SJSA1 (cell line): ENCODE measurements at regions not wholly inside any gene's neighbourhood (a gene's known extent, or its start where the extent isn't known, plus 50 kb on each side); places are given as distances from the start of the nearest gene placed in this dataset.
A peak's percentile ranks its signal among the peaks of the same experiment; 100 is the strongest.

Experiments
- DNase-seq, 2 experiments: peaks; one replicate each; pipeline ENCODE4 v3.0.0-alpha.2; 2015 to 2020; ENCODE audit warnings: low spot score in 2 of 2, low read depth in 1 of 2
- H3K27ac ChIP-seq: fragments of 250-450 bp; sonication (Bioruptor Pico); 2 replicates; pipeline ENCODE4 v1.5.1; 2020; ENCODE audit warnings: mild to moderate bottlenecking, moderate library complexity
- H3K27me3 ChIP-seq: fragments of 250-450 bp; sonication (Bioruptor Pico); replicated peaks from 2 replicates; pipeline ENCODE4 v1.5.1; 2020; ENCODE audit warnings: mild to moderate bottlenecking, moderate library complexity
- H3K36me3 ChIP-seq: fragments of 250-450 bp; sonication (Bioruptor Pico); 2 replicates; pipeline ENCODE4 v1.5.1; 2020; ENCODE audit warnings: mild to moderate bottlenecking
- H3K4me1 ChIP-seq: fragments of 250-450 bp; sonication (Bioruptor Pico); replicated peaks from 2 replicates; pipeline ENCODE4 v1.6.1; 2021; ENCODE audit warnings: mild to moderate bottlenecking
- H3K4me3 ChIP-seq: fragments of 250-450 bp; sonication (Bioruptor Pico); 2 replicates; pipeline ENCODE4 v1.5.1; 2020; ENCODE audit warnings: mild to moderate bottlenecking
- H3K9me3 ChIP-seq: fragments of 250-450 bp; sonication (Bioruptor Pico); replicated peaks from 2 replicates; pipeline ENCODE4 v1.5.1; 2020; ENCODE audit warnings: mild to moderate bottlenecking

- Histone ChIP-seq H3K27me3 (no peaks in the 10 kb centered on the region), H3K9me3 (no peaks in the 10 kb centered on the region), H3K36me3 (no peaks in the 10 kb centered on the region), H3K4me3 (no peak overlapping the region), H3K27ac (peak overlapping the region; percentile 3; the same call in 1 of the 2 replicates), H3K4me1 (peaks cover 27% of the 10 kb centered on the region)
- peak in 1 of 2 experiments; percentile 65 for DNase-seq
These were observed 151.0 kb upstream of the THBS1 start for GRCh38 chr15:39429898-39430357.

GRCh38 chr15:39430389-39430788 lies 150.5 kb upstream of the THBS1 start:
- Histone ChIP-seq H3K27me3 (no peaks in the 10 kb centered on the region), H3K36me3 (no peaks in the 10 kb centered on the region), H3K9me3 (no peaks in the 10 kb centered on the region), H3K4me3 (no peak overlapping the region), H3K4me1 (peaks cover 27% of the 10 kb centered on the region), H3K27ac (peak overlapping the region; percentile 3; the same call in 1 of the 2 replicates)
- no peak for DNase-seq

GRCh38 chr15:39431376-39431775 lies 149.5 kb upstream of the THBS1 start:
- Histone ChIP-seq H3K27me3 (no peaks in the 10 kb centered on the region), H3K4me3 (no peak overlapping the region), H3K4me1 (peaks cover 27% of the 10 kb centered on the region), H3K9me3 (no peaks in the 10 kb centered on the region), H3K36me3 (no peaks in the 10 kb centered on the region), H3K27ac (no peak overlapping the region)
- DNase-seq = no peak

GRCh38 chr15:39432026-39432425 lies 148.9 kb upstream of the THBS1 start:
- H3K9me3 ChIP-seq = no peaks in the 10 kb centered on the region
- no peak overlapping the region for H3K4me3 ChIP-seq
- DNase-seq = no peak
- H3K4me1 ChIP-seq = peaks cover 21% of the 10 kb centered on the region
- H3K36me3 ChIP-seq = no peaks in the 10 kb centered on the region
- no peak overlapping the region for H3K27ac ChIP-seq
- H3K27me3 ChIP-seq = no peaks in the 10 kb centered on the region

DNA sequence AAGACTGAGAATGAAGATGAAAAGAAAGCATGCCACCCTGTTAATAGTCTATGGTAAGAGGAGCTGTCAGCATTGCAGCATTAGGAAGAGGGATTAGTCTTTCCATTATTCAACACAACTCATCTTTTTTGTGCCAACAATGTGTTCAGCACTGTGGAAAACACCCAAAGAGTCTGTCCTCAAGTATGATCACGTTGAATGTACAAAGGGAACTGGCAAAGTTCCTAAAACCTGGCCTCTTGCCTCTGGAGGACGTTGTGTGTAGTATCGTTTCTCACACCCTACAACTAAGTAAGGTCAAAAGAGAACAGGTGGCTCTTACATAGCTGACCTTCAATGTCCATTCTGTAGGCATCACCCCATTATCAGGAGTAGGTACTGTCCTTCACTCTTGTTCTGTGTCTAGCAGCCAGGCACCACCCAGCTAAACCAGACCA lies 147.9 kb upstream of the THBS1 start:
- Histone ChIP-seq H3K27me3 (no peaks in the 10 kb centered on the region), H3K36me3 (no peaks in the 10 kb centered on the region), H3K4me1 (peaks cover 14% of the 10 kb centered on the region), H3K4me3 (no peak overlapping the region), H3K9me3 (no peaks in the 10 kb centered on the region), H3K27ac (no peak overlapping the region)
- DNase-seq = no peak

DNA sequence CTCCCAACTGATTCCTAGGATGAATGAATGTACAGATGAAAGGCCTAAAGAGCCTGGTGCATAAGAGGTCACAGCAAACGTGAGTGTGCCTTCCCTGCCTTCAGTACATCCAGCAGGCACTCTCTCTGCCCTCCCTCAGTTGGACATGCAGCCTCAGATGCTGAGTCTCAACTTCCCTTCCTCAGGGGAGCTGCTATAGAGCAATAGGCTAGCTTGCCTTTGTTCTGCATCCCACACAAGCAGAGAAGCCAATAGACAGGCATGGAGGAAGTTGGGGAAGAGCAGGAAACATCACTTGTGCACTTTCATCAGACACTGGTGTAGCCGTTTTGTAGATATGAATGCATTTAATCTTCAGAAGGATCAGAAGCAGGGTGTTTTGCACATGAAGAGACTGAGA lies 147.5 kb upstream of the THBS1 start:
- no peak for DNase-seq
- Histone ChIP-seq H3K9me3 (no peaks in the 10 kb centered on the region), H3K4me3 (no peak overlapping the region), H3K4me1 (peaks cover 14% of the 10 kb centered on the region), H3K27me3 (no peaks in the 10 kb centered on the region), H3K27ac (no peak overlapping the region), H3K36me3 (no peaks in the 10 kb centered on the region)

DNA sequence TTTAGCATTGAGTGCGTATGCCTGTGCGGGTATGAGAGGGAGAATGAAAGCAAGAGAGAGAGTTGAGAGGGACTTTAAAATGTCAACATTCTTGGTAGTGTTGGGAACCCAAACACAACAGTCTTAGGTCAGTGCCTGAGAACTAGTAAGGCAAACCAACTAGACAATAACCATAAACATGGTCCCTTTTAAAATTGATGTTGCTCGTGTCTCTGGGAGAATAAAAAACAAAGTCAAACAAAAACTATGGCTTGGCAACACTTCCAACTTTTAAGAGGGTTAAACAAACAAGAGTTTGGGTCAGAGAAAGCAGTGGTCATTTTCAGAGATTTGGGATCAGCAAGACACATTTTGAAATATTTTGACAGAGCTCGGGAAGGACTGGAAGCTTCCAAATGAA lies 146.7 kb upstream of the THBS1 start:
- H3K9me3 ChIP-seq = no peaks in the 10 kb centered on the region
- no peak overlapping the region for H3K4me3 ChIP-seq
- H3K4me1 ChIP-seq = peaks cover 14% of the 10 kb centered on the region
- H3K36me3 ChIP-seq = no peaks in the 10 kb centered on the region
- no peak for DNase-seq
- no peak overlapping the region for H3K27ac ChIP-seq
- no peaks in the 10 kb centered on the region for H3K27me3 ChIP-seq

DNA sequence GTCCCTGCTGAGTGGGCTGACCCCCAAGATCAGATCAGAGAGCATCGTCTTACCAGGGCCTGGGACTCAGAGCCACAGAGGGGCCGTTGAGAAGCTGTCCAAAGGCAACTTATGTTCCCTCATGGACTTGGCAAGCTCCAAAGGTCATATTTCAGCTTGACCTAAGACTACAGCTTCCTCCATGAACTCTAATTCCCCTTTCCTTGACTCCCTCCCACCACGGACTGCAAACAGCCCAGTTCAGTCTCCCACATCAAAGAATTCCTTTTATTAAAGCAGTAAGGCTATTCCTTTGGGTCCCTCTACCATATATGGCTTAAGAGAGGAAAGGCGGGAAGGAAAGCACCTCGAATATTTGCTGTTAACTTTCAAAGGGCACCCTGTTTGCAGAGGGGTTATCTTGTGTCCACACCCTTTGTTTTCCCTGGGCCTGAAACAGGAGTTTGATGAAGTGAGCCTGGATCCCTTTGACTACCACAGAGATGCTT lies 146.1 kb upstream of the THBS1 start:
- Histone ChIP-seq H3K36me3 (no peaks in the 10 kb centered on the region), H3K27me3 (no peaks in the 10 kb centered on the region), H3K4me3 (no peak overlapping the region), H3K27ac (no peak overlapping the region), H3K9me3 (no peaks in the 10 kb centered on the region), H3K4me1 (peaks cover 11% of the 10 kb centered on the region)
- no peak for DNase-seq

- Histone ChIP-seq H3K27ac (no peak overlapping the region), H3K4me1 (peaks cover 6% of the 10 kb centered on the region), H3K36me3 (no peaks in the 10 kb centered on the region), H3K4me3 (no peak overlapping the region), H3K27me3 (no peaks in the 10 kb centered on the region), H3K9me3 (no peaks in the 10 kb centered on the region)
- DNase-seq = no peak
These were observed 145.6 kb upstream of the THBS1 start for GRCh38 chr15:39435244-39435643.

DNA sequence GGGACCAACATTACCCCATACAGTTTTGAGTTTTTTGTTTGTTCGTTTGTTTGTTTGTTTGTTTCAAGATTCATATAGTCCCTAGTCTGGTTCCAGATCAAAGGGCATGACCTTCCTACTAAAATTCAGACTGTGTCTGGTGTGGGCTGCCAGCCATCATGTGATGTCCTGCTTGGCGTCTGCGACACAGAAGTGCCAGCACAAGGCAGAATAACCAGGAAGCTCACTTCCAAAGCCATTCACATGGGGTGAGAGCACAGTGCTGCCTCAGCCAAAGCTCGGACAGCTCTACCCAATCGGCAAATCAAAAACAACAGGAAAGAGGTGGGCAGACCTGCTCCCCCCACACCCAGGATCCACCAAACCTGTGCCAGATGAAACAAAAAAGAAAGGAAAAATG lies 142.6 kb upstream of the THBS1 start:
- Histone ChIP-seq H3K9me3 (no peaks in the 10 kb centered on the region), H3K27ac (no peak overlapping the region), H3K36me3 (no peaks in the 10 kb centered on the region), H3K4me3 (no peak overlapping the region), H3K4me1 (peaks cover 3% of the 10 kb centered on the region; the same call in 1 of the 2 replicates), H3K27me3 (no peaks in the 10 kb centered on the region)
- no peak for DNase-seq

GRCh38 chr15:39438799-39439592 lies 141.9 kb upstream of the THBS1 start:
- DNase-seq = no peak
- no peaks in the 10 kb centered on the region for H3K36me3 ChIP-seq
- no peak overlapping the region for H3K4me3 ChIP-seq
- no peaks in the 10 kb centered on the region for H3K27me3 ChIP-seq
- H3K27ac ChIP-seq = no peak overlapping the region
- peaks cover 3% of the 10 kb centered on the region; the same call in 1 of the 2 replicates for H3K4me1 ChIP-seq
- H3K9me3 ChIP-seq = no peaks in the 10 kb centered on the region

DNA sequence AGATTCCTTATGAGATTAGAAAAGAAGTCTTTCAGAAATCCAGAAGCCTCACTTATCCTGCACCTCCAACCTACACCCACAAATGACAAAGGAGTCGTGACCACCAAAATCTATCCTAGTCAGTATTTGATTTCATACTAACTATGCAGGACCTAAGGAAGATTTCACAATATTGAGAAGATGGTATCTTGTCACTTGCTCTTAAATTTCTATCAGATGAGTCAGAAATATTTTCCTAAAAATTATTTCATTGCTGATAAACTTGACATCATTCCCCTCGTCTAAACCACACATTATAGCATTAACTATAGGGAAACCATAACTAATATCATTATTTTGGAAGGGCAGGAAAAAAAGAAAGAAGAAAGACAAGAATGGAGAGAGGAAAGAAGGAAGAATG lies 138.0 kb upstream of the THBS1 start:
- no peaks in the 10 kb centered on the region for H3K9me3 ChIP-seq
- no peak overlapping the region for H3K27ac ChIP-seq
- no peak for DNase-seq

DNA sequence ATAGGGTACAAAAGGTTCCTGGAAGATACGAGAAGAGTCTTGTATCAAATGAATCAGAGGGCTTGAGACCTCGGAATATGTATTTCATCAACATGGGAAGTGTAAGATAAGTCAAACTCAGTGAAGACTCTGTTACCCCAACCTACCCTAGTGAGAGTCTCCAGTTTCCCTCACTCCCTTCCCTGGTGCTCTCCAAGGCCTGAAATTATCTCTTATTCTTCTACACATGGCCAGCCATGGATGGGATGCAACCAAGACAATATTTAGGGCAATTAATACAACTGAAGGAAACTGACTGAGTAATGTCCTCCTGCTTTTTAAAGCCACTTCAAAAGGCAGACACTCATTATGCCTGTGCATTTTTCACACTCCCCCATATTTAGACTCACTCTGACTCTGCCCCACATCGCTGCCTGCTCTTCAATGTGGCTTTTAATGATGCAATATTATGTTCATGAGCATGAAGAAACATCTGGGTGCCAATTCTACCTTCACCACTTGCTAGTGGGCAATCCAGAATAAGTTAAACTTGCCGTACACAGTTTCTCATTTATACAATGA lies 137.1 kb upstream of the THBS1 start:
- Histone ChIP-seq H3K27me3 (no peaks in the 10 kb centered on the region), H3K9me3 (no peaks in the 10 kb centered on the region), H3K36me3 (no peaks in the 10 kb centered on the region), H3K4me1 (no peaks in the 10 kb centered on the region), H3K27ac (no peak overlapping the region), H3K4me3 (no peak overlapping the region)
- no peak for DNase-seq

More for the DNA sequence above, 138.0 kb upstream of the THBS1 start:
- H3K4me1 ChIP-seq = no peaks in the 10 kb centered on the region
- no peaks in the 10 kb centered on the region for H3K36me3 ChIP-seq
- H3K4me3 ChIP-seq = no peak overlapping the region
- no peaks in the 10 kb centered on the region for H3K27me3 ChIP-seq

DNA sequence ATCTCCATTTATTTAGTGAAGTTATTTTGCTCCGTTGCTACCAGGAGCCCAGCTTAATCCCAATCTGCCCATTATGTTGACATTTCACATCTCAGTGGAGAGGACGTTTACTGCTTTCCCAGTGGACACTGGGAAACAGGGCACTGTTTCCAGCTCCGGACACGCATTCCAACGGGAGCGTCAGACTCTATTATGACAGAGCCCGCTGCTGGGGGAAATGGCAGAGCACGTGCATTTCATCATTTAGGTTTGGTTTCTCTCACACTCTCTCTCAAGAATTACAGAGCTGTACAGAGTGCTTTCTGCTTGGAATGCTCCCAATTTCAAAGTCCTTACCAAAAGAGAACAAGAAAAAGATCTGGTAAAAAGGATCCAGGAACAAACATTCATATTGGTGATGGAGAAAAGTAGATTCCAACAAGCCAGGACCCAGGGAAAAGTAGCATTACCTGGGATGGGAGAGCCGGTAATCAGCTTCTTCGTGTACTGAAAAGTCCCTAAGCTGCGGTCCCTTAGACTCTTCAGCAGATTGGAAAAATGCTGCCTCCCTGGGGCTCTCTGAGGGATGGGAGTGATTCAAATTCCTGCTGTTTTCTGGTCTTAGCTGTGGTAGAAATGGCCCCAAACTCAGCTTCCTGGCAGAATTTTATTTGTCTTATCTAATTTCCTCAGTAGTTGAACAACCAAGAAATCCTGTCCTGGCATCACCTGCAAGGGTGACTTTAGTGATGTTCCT lies 136.0 kb upstream of the THBS1 start:
- Histone ChIP-seq H3K27ac (no peak overlapping the region), H3K27me3 (no peaks in the 10 kb centered on the region), H3K4me3 (no peak overlapping the region), H3K9me3 (no peaks in the 10 kb centered on the region), H3K4me1 (no peaks in the 10 kb centered on the region), H3K36me3 (no peaks in the 10 kb centered on the region)
- no peak for DNase-seq
